ENCODE measurements at regions not wholly inside any gene's neighbourhood (a gene's known extent, or its start where the extent isn't known, plus 50 kb on each side); places are given as distances from the start of the nearest gene placed in this dataset.

- DNase-seq (ENCODE audit: low spot score), result no peak
Observed at GRCh38 chr21:27513825-27514224, 546.9 kb upstream of the ADAMTS5 start.

- no peak for DNase-seq (ENCODE audit: low spot score)
Observed at GRCh38 chr21:27513016-27513415, 546.1 kb upstream of the ADAMTS5 start.

DNA sequence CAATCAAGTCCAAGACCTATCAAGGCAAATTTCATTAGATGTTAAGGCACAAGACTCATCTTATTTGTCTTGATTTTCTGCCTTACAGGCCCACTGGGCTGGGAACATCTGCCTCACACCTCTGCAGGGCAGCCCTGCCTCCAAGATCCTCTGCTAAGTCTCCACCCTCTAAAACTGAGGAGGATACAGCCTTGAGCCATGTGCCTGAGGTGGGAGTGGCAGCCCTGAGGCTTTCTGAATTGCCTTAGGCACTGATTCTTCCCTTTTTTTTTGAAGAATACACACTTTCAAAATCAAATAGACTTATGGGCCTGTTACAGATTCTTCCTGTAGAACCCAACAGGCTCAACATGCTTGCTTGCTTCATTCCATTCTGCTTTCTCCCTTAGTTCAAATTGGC is 544.3 kb upstream of the ADAMTS5 start:
- no peak for DNase-seq (ENCODE audit: low spot score)

- no peak for DNase-seq (ENCODE audit: low spot score)
Observed at GRCh38 chr21:27507695-27508094, 540.8 kb upstream of the ADAMTS5 start.

DNA sequence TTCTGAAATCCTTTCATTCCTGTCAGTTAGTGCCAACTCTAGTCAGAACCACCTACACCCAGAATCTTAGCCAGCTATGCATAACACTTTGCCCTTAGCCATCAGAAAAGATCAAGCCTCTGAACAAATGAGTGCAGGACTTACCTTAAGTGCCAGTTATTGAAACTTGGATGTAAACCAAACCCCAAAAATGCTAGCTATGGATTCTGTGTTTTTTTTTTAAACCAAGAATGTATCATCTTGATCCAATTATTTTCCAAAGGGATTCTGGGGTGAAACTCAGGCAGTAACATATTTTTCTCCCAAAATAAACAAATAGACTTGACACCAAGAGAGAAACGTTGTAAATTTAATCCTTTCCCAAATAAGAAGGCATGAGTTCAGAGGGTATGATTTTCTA is 538.6 kb upstream of the ADAMTS5 start:
- no peak for DNase-seq (ENCODE audit: low spot score)

DNA sequence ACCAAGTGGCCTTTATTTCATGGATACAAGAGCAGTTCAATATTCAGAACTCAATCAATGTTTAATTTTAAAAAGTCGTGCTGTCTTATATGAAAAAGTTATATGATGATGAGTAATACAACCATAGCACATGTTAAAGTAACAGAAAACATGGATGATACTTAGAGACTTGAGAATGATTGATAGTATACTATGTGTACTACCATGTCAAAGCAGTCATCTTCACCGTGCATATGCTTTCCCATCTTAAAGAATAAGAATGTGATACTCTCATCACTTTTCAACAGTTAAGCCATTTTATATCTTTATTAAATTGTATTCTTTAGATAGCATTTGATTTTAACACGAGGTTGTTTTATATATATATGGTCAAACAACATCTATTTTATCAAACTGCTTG is 535.9 kb upstream of the ADAMTS5 start:
- DNase-seq (ENCODE audit: low spot score), result no peak

GRCh38 chr21:27498025-27498424 is 531.1 kb upstream of the ADAMTS5 start:
- no peak for DNase-seq (ENCODE audit: low spot score)

DNA sequence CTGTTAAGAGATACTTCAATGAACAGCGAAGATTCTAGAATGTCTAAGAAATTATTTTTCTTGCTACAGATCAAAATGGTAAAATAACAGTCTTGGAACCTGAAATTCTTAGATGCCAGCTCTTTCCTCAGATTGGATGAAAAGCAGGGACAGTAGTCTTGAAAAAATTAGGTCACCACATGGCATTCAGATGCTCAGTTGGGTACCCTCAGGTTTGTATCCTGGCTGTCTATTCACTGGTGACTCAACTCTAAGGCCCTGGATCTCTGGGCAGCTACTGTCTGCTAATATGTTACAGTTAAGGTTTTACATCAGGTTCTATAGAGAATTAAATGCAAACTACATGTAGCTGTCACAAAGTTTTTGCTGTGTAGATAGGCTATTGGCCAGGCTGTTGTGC is 528.9 kb upstream of the ADAMTS5 start:
- DNase-seq (ENCODE audit: low spot score), result no peak

DNA sequence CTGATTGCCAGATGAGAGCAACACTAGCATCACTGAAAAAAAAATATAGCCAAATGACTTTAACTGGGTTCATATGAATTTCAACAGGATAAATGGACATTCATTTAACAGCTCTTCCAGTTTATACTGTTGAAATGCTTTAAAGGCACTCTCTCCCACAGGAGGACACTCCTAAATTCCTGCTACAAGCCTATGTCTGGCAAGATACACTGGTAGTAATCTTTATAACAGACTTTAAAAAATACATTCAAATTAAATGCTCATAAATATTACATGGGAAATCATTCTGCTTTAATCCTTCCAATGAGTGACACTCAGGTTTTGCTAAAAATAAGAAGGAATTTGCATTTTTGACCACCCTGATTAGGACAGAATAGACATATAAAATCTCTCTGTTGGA is 526.7 kb upstream of the ADAMTS5 start:
- no peak for DNase-seq (ENCODE audit: low spot score)

GRCh38 chr21:27487676-27488075 is 520.8 kb upstream of the ADAMTS5 start:
- DNase-seq (ENCODE audit: low spot score), result no peak

- no peak for DNase-seq (ENCODE audit: low spot score)
Observed at GRCh38 chr21:27480841-27481261, 514.0 kb upstream of the ADAMTS5 start.

DNA sequence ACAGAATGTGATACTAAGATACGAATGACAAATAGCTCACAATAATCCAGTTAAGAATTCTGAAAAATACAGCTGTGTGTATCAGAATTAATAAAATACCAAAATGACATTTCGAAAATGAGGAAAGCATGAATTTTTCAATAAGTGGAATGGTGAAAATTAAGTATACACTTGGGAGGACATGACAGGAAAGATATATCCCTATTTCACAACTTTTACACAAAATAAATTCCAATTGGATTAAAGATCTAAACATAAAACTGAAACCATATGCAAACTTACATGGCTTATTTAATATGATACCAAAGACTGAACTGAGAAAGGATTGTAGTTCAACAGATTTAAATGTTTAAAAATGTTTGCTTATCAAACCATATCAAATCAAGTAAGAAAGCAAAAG is 510.4 kb upstream of the ADAMTS5 start:
- DNase-seq (ENCODE audit: low spot score), result no peak

- DNase-seq (ENCODE audit: low spot score), result no peak
Observed at GRCh38 chr21:27476696-27477095, 509.8 kb upstream of the ADAMTS5 start.

GRCh38 chr21:27475363-27475955 is 508.6 kb upstream of the ADAMTS5 start:
- DNase-seq (ENCODE audit: low spot score), result no peak

DNA sequence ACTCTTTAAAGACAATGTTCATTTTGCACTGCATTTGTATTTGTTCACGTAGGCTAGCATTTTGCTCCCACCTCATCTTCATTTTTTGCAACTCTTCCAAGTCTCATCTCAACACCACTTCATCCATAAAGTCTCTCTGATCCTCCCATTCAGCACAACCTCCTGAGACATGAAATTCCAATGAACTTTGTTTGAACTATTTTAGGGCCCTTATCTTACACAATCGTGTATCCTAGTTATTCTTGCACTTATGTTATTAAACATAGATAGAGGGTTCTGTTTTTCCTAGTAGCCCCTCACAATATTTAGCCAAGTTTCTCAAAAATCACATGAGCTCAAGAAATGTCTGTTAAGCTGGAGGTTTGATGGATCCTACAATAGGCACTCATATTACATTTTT is 500.5 kb upstream of the ADAMTS5 start:
- no peak for DNase-seq (ENCODE audit: low spot score)

- DNase-seq (ENCODE audit: low spot score), result no peak
Observed at GRCh38 chr21:27466140-27466539, 499.3 kb upstream of the ADAMTS5 start.

GRCh38 chr21:27464648-27465047 is 497.8 kb upstream of the ADAMTS5 start:
- DNase-seq (ENCODE audit: low spot score), result no peak

DNA sequence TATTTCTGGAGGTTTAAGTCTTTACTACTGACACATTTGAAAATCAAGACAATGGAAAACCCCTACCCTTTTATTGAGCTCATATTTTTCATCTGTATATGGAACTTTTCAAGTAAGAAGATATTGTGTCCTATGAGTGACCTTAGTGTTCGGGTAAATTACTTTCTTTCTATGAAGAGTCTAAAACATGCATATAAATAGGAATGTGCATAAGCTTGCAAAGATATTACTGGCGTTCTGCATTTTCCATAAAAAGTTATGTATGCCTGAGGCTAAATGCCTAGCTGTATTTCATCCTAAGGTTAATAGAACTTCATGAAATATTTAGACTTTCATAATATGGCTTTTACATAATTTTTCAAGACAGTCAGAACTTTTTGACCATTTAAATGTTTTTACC is 495.8 kb upstream of the ADAMTS5 start:
- DNase-seq (ENCODE audit: low spot score), result no peak

GRCh38 chr21:27454234-27454633 is 487.3 kb upstream of the ADAMTS5 start:
- DNase-seq (ENCODE audit: low spot score), result no peak

GRCh38 chr21:27451116-27451515 is 484.2 kb upstream of the ADAMTS5 start:
- DNase-seq (ENCODE audit: low spot score), result no peak

- DNase-seq (ENCODE audit: low spot score), result no peak
Observed at GRCh38 chr21:27450216-27450615, 483.3 kb upstream of the ADAMTS5 start.

DNA sequence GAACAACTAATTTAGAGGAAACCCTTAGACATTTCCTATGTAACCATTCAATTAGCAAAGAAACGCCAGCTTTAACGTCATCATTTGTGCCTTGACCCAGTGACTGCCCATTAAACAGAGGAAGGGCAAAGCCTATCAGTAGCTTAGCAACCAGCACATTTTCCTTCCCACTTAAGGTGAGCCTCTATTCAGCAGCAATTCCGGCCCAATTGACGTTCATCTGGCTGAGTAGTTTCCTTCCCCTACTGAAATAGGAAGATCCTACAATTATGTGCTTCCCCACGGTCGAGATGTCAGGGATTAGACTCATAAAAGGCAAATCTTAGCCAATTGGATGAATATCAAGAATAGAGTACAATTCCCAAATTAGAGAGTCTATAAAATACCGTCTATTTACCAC is 482.1 kb upstream of the ADAMTS5 start:
- no peak for DNase-seq (ENCODE audit: low spot score)

DNA sequence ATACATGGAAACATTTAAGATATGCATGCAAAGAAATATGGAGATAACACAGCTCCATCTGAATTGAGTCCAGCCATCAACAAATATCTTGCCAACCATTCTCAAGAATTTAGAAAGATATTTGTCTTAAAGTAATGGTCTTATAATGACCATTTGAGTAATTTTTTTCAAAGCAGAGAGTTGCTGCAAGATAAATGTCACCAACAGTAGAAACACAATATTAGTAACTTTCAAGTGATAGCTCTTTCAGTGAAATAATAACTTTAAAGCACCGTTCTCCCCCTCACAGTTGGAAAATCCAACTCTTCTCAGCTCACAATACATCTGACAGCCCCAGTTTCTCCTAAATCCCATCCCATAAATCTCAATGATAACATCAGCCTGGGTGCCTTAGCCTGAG is 481.0 kb upstream of the ADAMTS5 start:
- no peak for DNase-seq (ENCODE audit: low spot score)

DNA sequence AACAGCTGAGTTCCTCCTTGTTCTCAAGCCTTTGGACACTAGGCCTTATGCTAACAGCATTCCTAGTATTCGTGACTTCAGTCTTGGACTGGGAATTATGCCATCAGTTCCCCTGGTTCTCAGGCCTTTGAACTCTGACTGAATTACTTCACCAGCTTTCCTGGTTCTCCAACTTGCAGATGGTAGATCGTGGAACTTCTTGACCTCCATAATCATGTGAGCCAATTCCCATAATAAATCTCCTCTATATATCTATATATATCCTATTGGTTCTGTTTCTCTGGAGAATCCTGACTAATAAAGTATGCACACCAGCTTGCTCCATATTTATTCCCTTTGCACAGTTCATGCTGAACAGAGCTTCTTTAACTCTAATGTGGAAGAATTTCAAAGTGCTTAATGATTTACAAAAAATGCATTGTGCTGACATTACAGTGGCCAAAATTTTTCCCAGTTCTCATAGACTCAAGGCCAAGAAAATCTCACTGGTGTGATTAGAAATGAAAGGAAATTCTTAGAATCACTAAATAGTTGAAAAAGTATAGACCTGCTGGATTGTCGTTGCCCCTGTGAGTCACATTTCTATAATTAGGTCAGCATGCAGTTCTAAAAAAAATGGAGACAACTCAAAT is 462.9 kb upstream of the ADAMTS5 start:
- no peak for DNase-seq (ENCODE audit: low spot score)
